ENCODE measurements at regions not wholly inside any gene's neighbourhood (a gene's known extent, or its start where the extent isn't known, plus 50 kb on each side); places are given as distances from the start of the nearest gene placed in this dataset.

- H4K20me1 ChIP-seq (ENCODE audit: low read length), result no peaks in the 10 kb centered on the region
- ChIA-PET POLR2A (ENCODE audit: unreplicated experiment) (interaction anchor here (0.7 kb wide), 1 partner anchor 930 kb away, joined by 3 read pairs; no protein-coding TSS in a partner anchor), CTCF (no interaction called here)
- no peaks in the 10 kb centered on the region for H3F3A ChIP-seq (ENCODE audit: low read length, unreplicated experiment)
- H3K9me3 ChIP-seq (ENCODE audit: low read length), result no peaks in the 10 kb centered on the region
- intact Hi-C loops (cut with micrococcal nuclease), result loop anchor here (1.0 kb wide), 1 partner anchor 68 kb away; no protein-coding TSS in a partner anchor
- no TSS peak for BruUV-seq (replicated peaks)
- no peaks in the 10 kb centered on the region for H3K79me2 ChIP-seq (ENCODE audit: low read length)
- H3K4me2 ChIP-seq (ENCODE audit: low read length), result peak overlapping the region; percentile 66
- no peaks in the 10 kb centered on the region for H3K9me2 ChIP-seq (replicated peaks; ENCODE audit: low read length)
- H3K9ac ChIP-seq (ENCODE audit: low read length), result 0 out of 2 replicates have a peak overlapping the region, but pooled peaks have one; percentile 11
- peak; percentile 83 for DNase-seq
- H3K4me3 ChIP-seq (ENCODE audit: low read length), result peak overlapping the region; percentile 22; the same call in 1 of the 2 replicates
- H3K4me1 ChIP-seq (ENCODE audit: insufficient read depth, low read length), result peaks cover 19% of the 10 kb centered on the region
- peak overlapping the region; percentile 85 for H3K27ac ChIP-seq (ENCODE audit: low read length)
- TF ChIP-seq EZH2 (IDR thresholded peaks at IDR 0.05; ENCODE audit: low read length, unreplicated experiment), result no peak
- no peak for TF ChIP-seq EZH2phosphoT487 (IDR thresholded peaks at IDR 0.05; ENCODE audit: borderline replicate concordance, low read length)
- TF ChIP-seq CTCF (conservative IDR thresholded peaks at IDR 0.05; ENCODE audit: low read depth, low read length), result no peak
- ATAC-seq, result peak; percentile 99
- H3K36me3 ChIP-seq (ENCODE audit: low read depth, low read length), result no peaks in the 10 kb centered on the region
- H2AFZ ChIP-seq (ENCODE audit: low read length), result peak overlapping the region; percentile 31; the same call in 1 of the 2 replicates
- H3K27me3 ChIP-seq (ENCODE audit: low read length), result no peaks in the 10 kb centered on the region
Measured at GRCh38 chr3:70737666-70738290, 425.3 kb upstream of the MDFIC2 start.

DNA sequence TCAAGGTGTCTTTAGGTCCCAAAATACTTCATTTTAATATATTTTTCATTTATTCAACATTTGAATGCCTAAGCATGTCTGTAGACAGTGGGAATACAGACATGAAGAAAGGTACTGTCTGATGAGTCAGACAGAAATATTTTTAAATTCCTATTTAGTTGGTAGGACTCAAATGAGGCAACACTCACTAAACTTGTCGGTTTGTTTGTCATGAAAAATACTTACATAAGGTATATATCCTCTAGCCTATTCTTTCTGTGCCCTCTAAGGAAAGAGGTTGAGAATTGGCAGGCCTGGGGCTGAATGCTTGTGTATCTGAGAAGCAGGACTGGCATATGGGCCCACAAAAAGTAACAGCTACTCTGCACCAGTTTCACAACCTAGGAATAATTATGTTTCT, 423.6 kb upstream of the MDFIC2 start:
- H3K27ac ChIP-seq (ENCODE audit: low read length), result no peak overlapping the region
- H3K4me3 ChIP-seq (ENCODE audit: low read length), result no peak overlapping the region
- no peaks in the 10 kb centered on the region for H3K9me3 ChIP-seq (ENCODE audit: low read length)
- no peak overlapping the region for H2AFZ ChIP-seq (ENCODE audit: low read length)
- H3K4me2 ChIP-seq (ENCODE audit: low read length), result no peak overlapping the region
- ATAC-seq (no peak), DNase-seq (peak; percentile 18)
- no peaks in the 10 kb centered on the region for H3K79me2 ChIP-seq (ENCODE audit: low read length)
- no peaks in the 10 kb centered on the region for H3K9me2 ChIP-seq (replicated peaks; ENCODE audit: low read length)
- BruUV-seq (replicated peaks), result no TSS peak
- TF ChIP-seq EZH2 (IDR thresholded peaks at IDR 0.05; ENCODE audit: low read length, unreplicated experiment) (no peak), EZH2phosphoT487 (IDR thresholded peaks at IDR 0.05; ENCODE audit: borderline replicate concordance, low read length) (no peak), CTCF (conservative IDR thresholded peaks at IDR 0.05; ENCODE audit: low read depth, low read length) (no peak)
- POLR2A ChIA-PET (ENCODE audit: unreplicated experiment), result no interaction called here
- H3K9ac ChIP-seq (ENCODE audit: low read length), result no peak overlapping the region
- no peaks in the 10 kb centered on the region for H4K20me1 ChIP-seq (ENCODE audit: low read length)
- CTCF ChIA-PET, result no interaction called here
- H3K4me1 ChIP-seq (ENCODE audit: insufficient read depth, low read length), result peaks cover 19% of the 10 kb centered on the region
- intact Hi-C loops (cut with micrococcal nuclease), result no loop called here
- no peaks in the 10 kb centered on the region for H3K27me3 ChIP-seq (ENCODE audit: low read length)
- no peaks in the 10 kb centered on the region for H3K36me3 ChIP-seq (ENCODE audit: low read depth, low read length)
- H3F3A ChIP-seq (ENCODE audit: low read length, unreplicated experiment), result no peaks in the 10 kb centered on the region

GRCh38 chr3:70734756-70735155, 422.3 kb upstream of the MDFIC2 start:
- Histone ChIP-seq H3K27ac (ENCODE audit: low read length) (no peak overlapping the region), H3K4me2 (ENCODE audit: low read length) (no peak overlapping the region), H3F3A (ENCODE audit: low read length, unreplicated experiment) (no peaks in the 10 kb centered on the region), H3K9me3 (ENCODE audit: low read length) (no peaks in the 10 kb centered on the region), H3K9me2 (replicated peaks; ENCODE audit: low read length) (no peaks in the 10 kb centered on the region), H3K36me3 (ENCODE audit: low read depth, low read length) (no peaks in the 10 kb centered on the region), H3K4me1 (ENCODE audit: insufficient read depth, low read length) (peaks cover 19% of the 10 kb centered on the region), H3K27me3 (ENCODE audit: low read length) (no peaks in the 10 kb centered on the region), H3K79me2 (ENCODE audit: low read length) (no peaks in the 10 kb centered on the region), H2AFZ (ENCODE audit: low read length) (no peak overlapping the region), H3K9ac (ENCODE audit: low read length) (no peak overlapping the region), H4K20me1 (ENCODE audit: low read length) (no peaks in the 10 kb centered on the region), H3K4me3 (ENCODE audit: low read length) (no peak overlapping the region)
- DNase-seq (no peak), ATAC-seq (no peak)
- ChIA-PET POLR2A (ENCODE audit: unreplicated experiment) (no interaction called here), CTCF (no interaction called here)
- intact Hi-C loops (cut with micrococcal nuclease), result no loop called here
- BruUV-seq (replicated peaks), result no TSS peak
- TF ChIP-seq CTCF (conservative IDR thresholded peaks at IDR 0.05; ENCODE audit: low read depth, low read length), result no peak
- no peak for TF ChIP-seq EZH2phosphoT487 (IDR thresholded peaks at IDR 0.05; ENCODE audit: borderline replicate concordance, low read length)
- TF ChIP-seq EZH2 (IDR thresholded peaks at IDR 0.05; ENCODE audit: low read length, unreplicated experiment), result no peak

Measured in PC-3 (cell line).